ENCODE measurements at regions not wholly inside any gene's neighbourhood (a gene's known extent, or its start where the extent isn't known, plus 50 kb on each side); places are given as distances from the start of the nearest gene placed in this dataset.

GRCh38 chr18:64668461-64668962, 519.6 kb upstream of the LINC00305 start:
- DNase-seq (ENCODE audit: low spot score), result no peak
- Mint-ChIP-seq H3K27me3 (ENCODE audit: low read depth) (no peaks in the 10 kb centered on the region), H3K27ac (ENCODE audit: unreplicated experiment) (no peak overlapping the region), H3K4me3 (ENCODE audit: unreplicated experiment) (no peak overlapping the region), H3K4me1 (ENCODE audit: low read depth) (no peaks in the 10 kb centered on the region), H3K36me3 (ENCODE audit: low read depth) (no peaks in the 10 kb centered on the region), H3K9me3 (ENCODE audit: low read depth) (no peaks in the 10 kb centered on the region)
- TF ChIP-seq CTCF (IDR thresholded peaks at IDR 0.05), result no peak

GRCh38 chr18:64663086-64663485, 514.2 kb upstream of the LINC00305 start:
- no peak for TF ChIP-seq CTCF (IDR thresholded peaks at IDR 0.05)
- Mint-ChIP-seq H3K4me3 (ENCODE audit: unreplicated experiment) (no peak overlapping the region), H3K27ac (ENCODE audit: unreplicated experiment) (no peak overlapping the region), H3K9me3 (ENCODE audit: low read depth) (no peaks in the 10 kb centered on the region), H3K27me3 (ENCODE audit: low read depth) (no peaks in the 10 kb centered on the region), H3K36me3 (ENCODE audit: low read depth) (no peaks in the 10 kb centered on the region), H3K4me1 (ENCODE audit: low read depth) (no peaks in the 10 kb centered on the region)
- DNase-seq (ENCODE audit: low spot score), result no peak

- H3K4me3 Mint-ChIP-seq (ENCODE audit: unreplicated experiment), result no peak overlapping the region
- H3K36me3 Mint-ChIP-seq (ENCODE audit: low read depth), result no peaks in the 10 kb centered on the region
- H3K9me3 Mint-ChIP-seq (ENCODE audit: low read depth), result no peaks in the 10 kb centered on the region
- no peaks in the 10 kb centered on the region for H3K4me1 Mint-ChIP-seq (ENCODE audit: low read depth)
- TF ChIP-seq CTCF (IDR thresholded peaks at IDR 0.05), result no peak
- H3K27me3 Mint-ChIP-seq (ENCODE audit: low read depth), result no peaks in the 10 kb centered on the region
- DNase-seq (ENCODE audit: low spot score), result no peak
- no peak overlapping the region for H3K27ac Mint-ChIP-seq (ENCODE audit: unreplicated experiment)
These were observed 510.3 kb upstream of the LINC00305 start for GRCh38 chr18:64659196-64659595.

- no peaks in the 10 kb centered on the region for H3K36me3 Mint-ChIP-seq (ENCODE audit: low read depth)
- no peak overlapping the region for H3K27ac Mint-ChIP-seq (ENCODE audit: unreplicated experiment)
- H3K9me3 Mint-ChIP-seq (ENCODE audit: low read depth), result no peaks in the 10 kb centered on the region
- TF ChIP-seq CTCF (IDR thresholded peaks at IDR 0.05), result no peak
- no peaks in the 10 kb centered on the region for H3K27me3 Mint-ChIP-seq (ENCODE audit: low read depth)
- no peak for DNase-seq (ENCODE audit: low spot score)
- no peak overlapping the region for H3K4me3 Mint-ChIP-seq (ENCODE audit: unreplicated experiment)
- H3K4me1 Mint-ChIP-seq (ENCODE audit: low read depth), result no peaks in the 10 kb centered on the region
These were observed 504.2 kb upstream of the LINC00305 start for GRCh38 chr18:64653068-64653467.

GRCh38 chr18:64650068-64650467, 501.2 kb upstream of the LINC00305 start:
- Mint-ChIP-seq H3K27ac (ENCODE audit: unreplicated experiment) (no peak overlapping the region), H3K4me3 (ENCODE audit: unreplicated experiment) (no peak overlapping the region), H3K4me1 (ENCODE audit: low read depth) (no peaks in the 10 kb centered on the region), H3K36me3 (ENCODE audit: low read depth) (no peaks in the 10 kb centered on the region), H3K9me3 (ENCODE audit: low read depth) (no peaks in the 10 kb centered on the region), H3K27me3 (ENCODE audit: low read depth) (no peaks in the 10 kb centered on the region)
- TF ChIP-seq CTCF (IDR thresholded peaks at IDR 0.05), result no peak
- DNase-seq (ENCODE audit: low spot score), result no peak

Data from chondrocyte (in vitro differentiated cells).